Esophagus squamous epithelium (tissue), 5 donors: ENCODE measurements at regions not wholly inside any gene's neighbourhood (a gene's known extent, or its start where the extent isn't known, plus 50 kb on each side); places are given as distances from the start of the nearest gene placed in this dataset.

ENCODE experiments used
- DNase-seq: peaks from one replicate; lab custom pipeline; 2025; lab: John Stamatoyannopoulos, UW
- H3K27ac ChIP-seq, 4 donors: fragments of 200-600 bp; sonication (generic); one replicate each; pipeline ENCODE4 v1.5.1; 2016 to 2019; ENCODE audit warnings: mild to moderate bottlenecking in 1 of 4
- H3K27me3 ChIP-seq, 4 donors: fragments of 200-600 bp; sonication (generic); 1 replicate in 3 of 4; 2 replicates in 1 of 4; pipeline versions ENCODE4 v1.5.1 to v1.6.0; 2017 to 2021; ENCODE audit warnings: antibody characterized with exemption in 1 of 4
- H3K36me3 ChIP-seq, 3 donors: fragments of 200-600 bp; sonication (generic); one replicate each; pipeline ENCODE4 v1.5.1; 2016 to 2019
- H3K4me1 ChIP-seq, 3 donors: fragments of 200-600 bp; sonication (generic); one replicate each; pipeline ENCODE4 v1.5.1; 2017 to 2019
- H3K4me3 ChIP-seq, 4 donors: fragments of 200-600 bp; sonication (generic); 1 replicate in 3 of 4; 2 replicates in 1 of 4; pipeline ENCODE4 v1.5.1; 2016 to 2019; ENCODE audit warnings: mild to moderate bottlenecking in 2 of 4, moderate library complexity in 1 of 4
- H3K9me3 ChIP-seq, 3 donors: fragments of 200-600 bp; sonication (generic); one replicate each; pipeline ENCODE4 v1.5.1; 2016 to 2019
- POLR2A ChIP-seq, 4 donors: fragments of 450-650 bp; IDR thresholded peaks; one replicate each; pipeline ENCODE4 v1.6.1; 2017; ENCODE audit warnings: antibody characterized with exemption in 4 of 4, mild to moderate bottlenecking in 4 of 4, moderate library complexity in 3 of 4
- WGBS, 2 donors: methylation state at CpG; one replicate each; pipeline ENCODE4 v1.1.5; 2018; 5-methylcytosine and 5-hydroxymethylcytosine counted together
- intact Hi-C: fragments of 100-400 bp; cut with DNase I; formaldehyde crosslinking; loops from one replicate; pipeline ENCODE4 v1.15.0; 2022
- TF ChIP-seq, protein P1 (sequence below), 6 experiments: fragments of 450-650 bp in 4 of 6; fragments of 200-600 bp in 2 of 6; sonication (generic) in 2 of 6; IDR thresholded peaks; one replicate each; pipeline ENCODE4 v1.5.1; 2016 to 2019; ENCODE audit warnings: antibody characterized with exemption in 6 of 6, mild to moderate bottlenecking in 4 of 6, moderate library complexity in 4 of 6
- donor health status: DM: yes; HTN: yes; CAD: no.

DNA sequence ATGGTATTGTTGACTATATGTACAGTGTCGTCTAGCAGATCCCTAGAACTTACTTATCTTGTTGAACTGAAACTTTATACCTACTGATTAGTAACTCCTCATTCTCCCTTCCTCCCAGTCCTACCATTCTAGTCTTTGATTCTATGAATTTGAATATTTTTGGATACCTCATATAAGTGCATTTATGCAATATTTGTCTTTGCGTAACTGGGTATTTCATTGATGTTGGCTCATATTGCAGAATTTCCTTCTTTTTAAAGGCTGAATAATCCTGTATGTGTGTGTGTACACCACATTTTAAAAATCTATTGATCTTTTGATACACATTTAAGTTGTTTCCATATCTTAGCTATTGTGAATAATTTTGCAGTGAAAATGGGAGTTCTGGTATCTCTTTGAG, 119.9 kb downstream of the SOX4 start:
- Histone ChIP-seq H3K27ac (no peak overlapping the region), H3K4me3 (no peak overlapping the region), H3K27me3 (no peaks in the 10 kb centered on the region), H3K36me3 (no peaks in the 10 kb centered on the region), H3K4me1 (no peaks in the 10 kb centered on the region), H3K9me3 (no peaks in the 10 kb centered on the region)
- WGBS, 2 donors: 85 to 93% methylated on average over 2 of the region's 2 CpGs
- TF ChIP-seq POLR2A (IDR thresholded peaks at IDR 0.05): no peak
- TF ChIP-seq, protein P1, sequence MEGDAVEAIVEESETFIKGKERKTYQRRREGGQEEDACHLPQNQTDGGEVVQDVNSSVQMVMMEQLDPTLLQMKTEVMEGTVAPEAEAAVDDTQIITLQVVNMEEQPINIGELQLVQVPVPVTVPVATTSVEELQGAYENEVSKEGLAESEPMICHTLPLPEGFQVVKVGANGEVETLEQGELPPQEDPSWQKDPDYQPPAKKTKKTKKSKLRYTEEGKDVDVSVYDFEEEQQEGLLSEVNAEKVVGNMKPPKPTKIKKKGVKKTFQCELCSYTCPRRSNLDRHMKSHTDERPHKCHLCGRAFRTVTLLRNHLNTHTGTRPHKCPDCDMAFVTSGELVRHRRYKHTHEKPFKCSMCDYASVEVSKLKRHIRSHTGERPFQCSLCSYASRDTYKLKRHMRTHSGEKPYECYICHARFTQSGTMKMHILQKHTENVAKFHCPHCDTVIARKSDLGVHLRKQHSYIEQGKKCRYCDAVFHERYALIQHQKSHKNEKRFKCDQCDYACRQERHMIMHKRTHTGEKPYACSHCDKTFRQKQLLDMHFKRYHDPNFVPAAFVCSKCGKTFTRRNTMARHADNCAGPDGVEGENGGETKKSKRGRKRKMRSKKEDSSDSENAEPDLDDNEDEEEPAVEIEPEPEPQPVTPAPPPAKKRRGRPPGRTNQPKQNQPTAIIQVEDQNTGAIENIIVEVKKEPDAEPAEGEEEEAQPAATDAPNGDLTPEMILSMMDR (IDR thresholded peaks at IDR 0.05): no peak
- intact Hi-C loops: no loop called here
- DNase-seq: no peak

DNA sequence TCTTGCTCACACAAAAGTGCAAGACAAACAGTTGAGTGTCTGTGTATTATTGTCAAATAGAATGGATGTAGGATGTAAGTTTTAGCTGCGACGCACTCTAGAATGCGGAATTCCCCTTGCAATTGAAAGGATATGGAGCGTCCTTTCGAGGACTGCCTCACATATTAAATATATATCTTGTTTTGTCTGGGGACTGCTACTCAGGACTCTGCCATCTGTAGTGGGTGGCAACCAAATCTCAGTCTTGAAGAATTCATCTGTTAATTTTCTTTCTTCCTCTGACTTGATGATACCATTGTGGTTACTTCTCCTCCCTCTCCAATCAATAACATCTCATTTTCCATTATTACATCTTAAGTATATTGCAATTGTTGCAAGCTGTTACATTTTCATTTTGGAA, 121.6 kb downstream of the SOX4 start:
- Histone ChIP-seq H3K4me3 (no peak overlapping the region), H3K27me3 (no peaks in the 10 kb centered on the region), H3K4me1 (no peaks in the 10 kb centered on the region), H3K36me3 (no peaks in the 10 kb centered on the region), H3K9me3 (no peaks in the 10 kb centered on the region), H3K27ac (no peak overlapping the region)
- DNase-seq: no peak
- 84 to 90% methylated on average over 5 of the region's 5 CpGs for WGBS, 2 donors
- intact Hi-C loops: no loop called here
- TF ChIP-seq, protein P1 (IDR thresholded peaks at IDR 0.05): no peak
- no peak for TF ChIP-seq POLR2A (IDR thresholded peaks at IDR 0.05)

DNA sequence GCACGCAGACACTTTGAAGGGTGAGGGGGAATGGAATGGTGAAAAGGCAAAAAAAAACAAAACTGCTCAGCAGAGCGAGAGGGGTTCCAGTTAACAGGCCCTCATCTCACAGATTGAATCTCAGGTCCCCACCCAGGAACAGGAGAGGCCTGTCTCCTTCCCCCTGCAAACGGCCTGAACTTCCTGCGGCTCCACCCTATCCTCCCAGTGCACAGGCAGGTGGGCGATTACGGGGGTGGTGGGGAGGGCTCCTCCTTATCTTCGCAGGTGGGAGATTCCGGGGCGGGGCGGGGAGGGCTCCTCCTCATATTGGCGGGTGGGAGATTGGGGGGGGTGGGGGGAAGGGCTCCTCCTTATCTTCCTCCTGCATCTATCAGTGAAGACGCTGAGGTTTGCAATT, 129.0 kb downstream of the SOX4 start:
- H3K27me3 ChIP-seq: no peaks in the 10 kb centered on the region
- 62 to 66% methylated on average over 3 to 4 of the region's 12 CpGs for WGBS, 2 donors
- no peak overlapping the region for H3K27ac ChIP-seq
- no peak overlapping the region for H3K4me3 ChIP-seq
- intact Hi-C loops: no loop called here
- H3K9me3 ChIP-seq: no peaks in the 10 kb centered on the region
- H3K36me3 ChIP-seq: no peaks in the 10 kb centered on the region
- no peaks in the 10 kb centered on the region for H3K4me1 ChIP-seq
- DNase-seq: no peak
- TF ChIP-seq, protein P1 (IDR thresholded peaks at IDR 0.05): no peak
- no peak for TF ChIP-seq POLR2A (IDR thresholded peaks at IDR 0.05)

DNA sequence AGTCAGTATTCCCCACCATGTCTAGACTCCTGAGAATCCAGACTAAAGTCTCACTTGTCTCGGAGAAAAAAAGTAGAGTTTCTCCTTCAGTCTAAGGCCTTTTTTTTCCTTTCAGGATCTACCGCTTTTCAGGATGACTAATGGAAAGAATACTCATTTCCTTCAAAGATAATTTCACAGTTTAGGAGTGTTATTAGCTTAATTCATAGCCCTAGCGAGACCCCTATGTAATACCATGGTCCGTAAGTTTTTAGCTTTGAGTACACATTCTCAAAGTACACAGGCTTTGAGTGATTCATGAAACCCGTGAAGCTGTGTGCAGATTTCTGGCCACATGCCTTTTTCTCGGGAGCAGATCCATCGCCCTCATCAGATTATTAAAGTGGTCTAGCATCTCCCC, 133.1 kb downstream of the SOX4 start:
- no peaks in the 10 kb centered on the region for H3K9me3 ChIP-seq
- no peaks in the 10 kb centered on the region for H3K27me3 ChIP-seq
- H3K4me3 ChIP-seq: no peak overlapping the region
- DNase-seq: no peak
- H3K4me1 ChIP-seq: peaks cover 0 to 6% (median 3%) of the 10 kb centered on the region in 3 donors
- 69 to 70% methylated on average over 4 to 7 of the region's 7 CpGs for WGBS, 2 donors
- no peaks in the 10 kb centered on the region for H3K36me3 ChIP-seq
- intact Hi-C loops: no loop called here
- no peak for TF ChIP-seq POLR2A (IDR thresholded peaks at IDR 0.05)
- TF ChIP-seq, protein P1 (IDR thresholded peaks at IDR 0.05): no peak
- H3K27ac ChIP-seq: no peak overlapping the region

DNA sequence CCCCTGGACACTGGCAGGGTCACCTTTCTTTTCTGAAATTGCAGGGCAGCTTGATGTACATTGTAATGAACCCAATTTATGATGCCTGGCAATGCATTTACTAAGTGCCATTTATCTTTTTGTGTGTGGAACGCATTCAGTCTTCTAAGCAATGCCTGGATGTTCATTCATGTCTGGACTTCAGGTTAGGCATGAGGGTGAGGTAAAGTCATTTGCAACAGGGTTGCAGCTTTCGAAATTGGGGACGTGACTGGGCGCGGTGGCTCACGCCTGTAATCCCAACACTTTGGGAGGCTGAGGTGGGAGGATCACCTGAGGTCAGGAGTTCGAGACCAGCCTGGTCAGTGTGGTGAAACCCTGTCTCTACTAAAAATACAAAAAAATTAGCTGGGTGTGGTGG, 134.6 kb downstream of the SOX4 start:
- no peak for TF ChIP-seq POLR2A (IDR thresholded peaks at IDR 0.05)
- TF ChIP-seq, protein P1 (IDR thresholded peaks at IDR 0.05): no peak
- intact Hi-C loops: no loop called here
- H3K4me3 ChIP-seq: no peak overlapping the region
- DNase-seq: no peak
- H3K27me3 ChIP-seq: no peaks in the 10 kb centered on the region
- no peaks in the 10 kb centered on the region for H3K9me3 ChIP-seq
- peaks cover 0 to 14% (median 9%) of the 10 kb centered on the region in 3 donors for H3K4me1 ChIP-seq
- WGBS, 2 donors: 86 to 93% methylated on average over 3 of the region's 7 CpGs
- H3K36me3 ChIP-seq: no peaks in the 10 kb centered on the region
- H3K27ac ChIP-seq: no peak overlapping the region
